Transverse colon (tissue), 4 donors: ENCODE measurements at regions not wholly inside any gene's neighbourhood (a gene's known extent, or its start where the extent isn't known, plus 50 kb on each side); places are given as distances from the start of the nearest gene placed in this dataset.

Experiments used
- DNase-seq: peaks from one replicate; pipeline ENCODE4 v3.0.0-alpha.2; 2019
- H3K27ac ChIP-seq, 4 donors: fragments of 200-600 bp; sonication (generic); 2 replicates each; pipeline ENCODE4 v1.5.1; 2016 to 2018; ENCODE audit warnings: inconsistent platforms in 4 of 4
- H3K27me3 ChIP-seq: fragments of 200-600 bp; sonication (generic); 2 replicates; pipeline ENCODE4 v1.5.1; 2017; ENCODE audit warnings: inconsistent platforms
- H3K36me3 ChIP-seq, 4 donors: fragments of 200-600 bp; sonication (generic); 2 replicates each; pipeline ENCODE4 v1.5.1; 2017 to 2019; ENCODE audit warnings: inconsistent platforms in 4 of 4
- H3K4me1 ChIP-seq, 4 donors: fragments of 200-600 bp; sonication (generic); 2 replicates each; pipeline ENCODE4 v1.5.1; 2017 to 2020; ENCODE audit warnings: inconsistent platforms in 4 of 4
- H3K4me3 ChIP-seq, 4 donors: fragments of 200-600 bp; sonication (generic); 1 replicate in 1 of 4; 2 replicates in 3 of 4; pipeline versions ENCODE4 v1.5.1 to v1.6.1; 2017 to 2019; ENCODE audit warnings: inconsistent platforms in 4 of 4
- H3K9me3 ChIP-seq, 2 donors: fragments of 200-600 bp; sonication (generic); 2 replicates each; pipeline ENCODE4 v1.5.1; 2017 to 2019; ENCODE audit warnings: inconsistent platforms in 2 of 2
- EP300 ChIP-seq: sonication (generic); formaldehyde crosslinking; IDR thresholded peaks from one replicate; pipeline ENCODE4 v1.6.1; 2017; ENCODE audit warnings: antibody characterized with exemption, low read depth
- POLR2A ChIP-seq: fragments of 450-650 bp; IDR thresholded peaks from one replicate; pipeline ENCODE4 v1.6.1; 2016; ENCODE audit warnings: antibody characterized with exemption, mild to moderate bottlenecking, moderate library complexity
- POLR2AphosphoS5 ChIP-seq, 3 donors: sonication (generic); formaldehyde crosslinking; IDR thresholded peaks; one replicate each; pipeline ENCODE4 v1.6.1; 2016; ENCODE audit warnings: antibody characterized with exemption in 3 of 3
- WGBS, 2 donors: methylation state at CpG; one replicate each; pipeline ENCODE4 v1.1.5; 2018; ENCODE audit warnings: low coverage in 1 of 2; 5-methylcytosine and 5-hydroxymethylcytosine counted together
- in situ Hi-C, 4 donors: fragments of 200-750 bp; cut with MboI; loops; one replicate each; pipeline versions ENCODE4 v1.15.0 to v1.15.1; 2017; ENCODE audit warnings: low sequenced_read_pairs in 3 of 4, low pct_ligation_motif_present in 1 of 4, low pct_unique_long_range_greater_than_20kb in 1 of 4
- intact Hi-C: fragments of 100-400 bp; cut with DNase I; formaldehyde crosslinking; loops from one replicate; pipeline ENCODE4 v1.15.1; 2023; ENCODE audit warnings: low total_unique reads
- TF ChIP-seq, protein P1 (sequence below), 5 experiments: fragments of 200-600 bp in 3 of 5; fragments of 450-650 bp in 2 of 5; sonication (generic) in 3 of 5; IDR thresholded peaks; 1 replicate in 2 of 5; 2 replicates in 3 of 5; pipeline ENCODE4 v1.5.1; 2016 to 2017; ENCODE audit warnings: antibody characterized with exemption in 5 of 5, inconsistent platforms in 3 of 5, mild to moderate bottlenecking in 2 of 5, moderate library complexity in 1 of 5

DNA sequence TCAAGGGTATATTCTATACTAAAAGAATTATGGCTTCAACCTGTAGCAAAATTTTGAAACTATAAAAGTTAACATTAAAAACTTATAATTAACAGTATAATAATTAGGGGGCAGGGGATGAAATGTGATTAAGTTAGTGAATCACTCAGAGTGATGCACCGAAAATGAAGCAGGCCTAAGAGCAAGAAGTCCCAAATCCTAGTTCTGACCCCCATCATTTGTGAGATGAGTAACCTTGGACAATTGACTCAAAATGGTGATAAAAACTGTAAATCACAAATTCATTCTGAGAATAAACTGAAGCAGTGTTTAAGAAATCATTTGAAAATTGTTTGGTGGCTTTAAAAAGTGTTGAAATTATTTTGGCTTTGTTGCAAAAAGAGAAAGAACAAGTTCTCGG, 56.8 kb downstream of the KLF12 start:
- Histone ChIP-seq H3K27ac (peak overlapping the region in 3 of 4 donors; percentile 5 to 31 (median 8)), H3K4me3 (no peak overlapping the region), H3K4me1 (peaks cover 0 to 12% (median 4%) of the 10 kb centered on the region in 4 donors), H3K27me3 (no peaks in the 10 kb centered on the region), H3K36me3 (no peaks in the 10 kb centered on the region), H3K9me3 (no peaks in the 10 kb centered on the region)
- in situ Hi-C loops (no loop called here), intact Hi-C loops (no loop called here)
- DNase-seq: no peak
- TF ChIP-seq POLR2A (no peak), EP300 (no peak), POLR2AphosphoS5 (IDR thresholded peaks at IDR 0.05) (no peak)
- TF ChIP-seq, protein P1, sequence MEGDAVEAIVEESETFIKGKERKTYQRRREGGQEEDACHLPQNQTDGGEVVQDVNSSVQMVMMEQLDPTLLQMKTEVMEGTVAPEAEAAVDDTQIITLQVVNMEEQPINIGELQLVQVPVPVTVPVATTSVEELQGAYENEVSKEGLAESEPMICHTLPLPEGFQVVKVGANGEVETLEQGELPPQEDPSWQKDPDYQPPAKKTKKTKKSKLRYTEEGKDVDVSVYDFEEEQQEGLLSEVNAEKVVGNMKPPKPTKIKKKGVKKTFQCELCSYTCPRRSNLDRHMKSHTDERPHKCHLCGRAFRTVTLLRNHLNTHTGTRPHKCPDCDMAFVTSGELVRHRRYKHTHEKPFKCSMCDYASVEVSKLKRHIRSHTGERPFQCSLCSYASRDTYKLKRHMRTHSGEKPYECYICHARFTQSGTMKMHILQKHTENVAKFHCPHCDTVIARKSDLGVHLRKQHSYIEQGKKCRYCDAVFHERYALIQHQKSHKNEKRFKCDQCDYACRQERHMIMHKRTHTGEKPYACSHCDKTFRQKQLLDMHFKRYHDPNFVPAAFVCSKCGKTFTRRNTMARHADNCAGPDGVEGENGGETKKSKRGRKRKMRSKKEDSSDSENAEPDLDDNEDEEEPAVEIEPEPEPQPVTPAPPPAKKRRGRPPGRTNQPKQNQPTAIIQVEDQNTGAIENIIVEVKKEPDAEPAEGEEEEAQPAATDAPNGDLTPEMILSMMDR (IDR thresholded peaks at IDR 0.05): no peak
- WGBS, 2 donors: 63 to 68% methylated on average over 2 of the region's 2 CpGs

DNA sequence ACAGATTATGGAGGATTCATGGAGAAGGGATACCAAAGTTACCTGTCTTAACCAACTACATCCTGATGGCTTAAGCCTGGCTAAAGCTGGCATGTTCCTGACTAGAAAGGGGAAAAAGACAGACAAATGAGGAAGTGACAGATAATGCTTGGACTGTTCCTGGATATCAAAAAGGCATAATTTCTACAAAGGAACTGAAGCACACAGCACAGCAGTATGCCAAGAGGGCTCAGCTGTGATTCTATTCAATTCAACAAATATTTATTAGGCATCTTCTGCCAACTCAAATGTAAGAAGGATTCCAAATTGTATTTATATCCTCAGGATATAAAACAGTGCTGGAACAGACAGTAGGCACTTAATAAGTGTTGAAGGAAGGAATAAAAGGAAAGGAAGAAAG, 59.5 kb downstream of the KLF12 start:
- Histone ChIP-seq H3K4me3 (no peak overlapping the region), H3K27ac (no peak overlapping the region), H3K36me3 (no peaks in the 10 kb centered on the region), H3K9me3 (no peaks in the 10 kb centered on the region), H3K4me1 (peaks cover 0 to 10% (median 3%) of the 10 kb centered on the region in 4 donors), H3K27me3 (no peaks in the 10 kb centered on the region)
- TF ChIP-seq POLR2AphosphoS5 (IDR thresholded peaks at IDR 0.05): no peak
- no peak for TF ChIP-seq EP300
- TF ChIP-seq, protein P1 (IDR thresholded peaks at IDR 0.05): no peak
- no peak for TF ChIP-seq POLR2A
- in situ Hi-C loops: no loop called here
- intact Hi-C loops: no loop called here
- DNase-seq: no peak

DNA sequence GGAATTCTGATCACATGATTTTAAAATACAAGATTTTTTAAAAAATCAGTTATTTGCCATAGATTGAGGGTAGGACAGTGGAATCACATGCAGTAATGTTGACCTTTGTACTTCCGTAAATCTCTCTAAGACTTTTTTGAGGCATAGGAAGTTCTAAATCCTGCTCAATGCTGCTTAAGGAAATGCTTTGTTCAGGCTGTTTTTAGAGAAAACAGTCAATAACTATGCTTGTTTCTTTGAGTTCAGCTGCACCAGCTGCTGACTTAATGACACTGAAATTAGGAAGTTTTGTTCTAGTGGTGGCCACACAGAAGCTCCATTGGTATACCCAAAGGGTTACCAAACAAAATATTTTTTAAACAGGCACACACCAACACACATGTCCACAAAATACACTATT, 60.9 kb downstream of the KLF12 start:
- WGBS, 2 donors: 93 to 100% methylated on average over 1 of the region's 1 CpG
- in situ Hi-C loops: no loop called here

DNA sequence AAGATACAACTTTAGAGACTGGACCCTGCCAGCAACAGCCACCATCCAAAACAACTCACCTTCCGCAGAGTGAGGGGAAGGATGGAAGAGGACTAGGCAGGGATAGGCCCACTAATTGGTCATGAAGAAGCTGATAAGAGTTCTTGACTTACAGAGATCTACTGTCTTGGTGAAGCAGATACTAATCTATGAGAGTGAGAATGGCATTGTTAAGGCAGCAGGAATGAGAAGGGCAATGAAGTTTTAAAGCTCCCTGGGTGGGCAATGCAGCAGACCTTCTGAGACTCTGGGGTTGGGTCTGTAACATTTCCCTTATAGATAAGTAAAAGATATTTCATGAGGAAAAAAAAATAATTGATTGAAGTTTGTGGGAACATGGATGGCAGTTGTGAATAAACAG, 63.7 kb downstream of the KLF12 start:
- DNase-seq: no peak
- Histone ChIP-seq H3K4me3 (no peak overlapping the region), H3K27ac (no peak overlapping the region), H3K4me1 (peaks cover 0 to 10% (median 3%) of the 10 kb centered on the region in 4 donors), H3K27me3 (no peaks in the 10 kb centered on the region), H3K9me3 (no peaks in the 10 kb centered on the region), H3K36me3 (no peaks in the 10 kb centered on the region)
- in situ Hi-C loops (no loop called here), intact Hi-C loops (no loop called here)
- TF ChIP-seq, protein P1 (IDR thresholded peaks at IDR 0.05): no peak
- TF ChIP-seq EP300: no peak
- TF ChIP-seq POLR2AphosphoS5 (IDR thresholded peaks at IDR 0.05): no peak
- TF ChIP-seq POLR2A: no peak
- 96 to 100% methylated on average over 1 of the region's 1 CpG for WGBS, 2 donors

More for the DNA sequence above, 60.9 kb downstream of the KLF12 start:
- H3K4me3 ChIP-seq: no peak overlapping the region
- no peak overlapping the region for H3K27ac ChIP-seq
- no peaks in the 10 kb centered on the region for H3K9me3 ChIP-seq
- peaks cover 0 to 10% (median 3%) of the 10 kb centered on the region in 4 donors for H3K4me1 ChIP-seq
- H3K27me3 ChIP-seq: no peaks in the 10 kb centered on the region
- TF ChIP-seq, protein P1 (IDR thresholded peaks at IDR 0.05): no peak
- TF ChIP-seq POLR2AphosphoS5 (IDR thresholded peaks at IDR 0.05) (no peak), POLR2A (no peak), EP300 (no peak)
- DNase-seq: no peak
- H3K36me3 ChIP-seq: no peaks in the 10 kb centered on the region
- intact Hi-C loops: no loop called here
